ENCODE measurements at regions not wholly inside any gene's neighbourhood (a gene's known extent, or its start where the extent isn't known, plus 50 kb on each side); places are given as distances from the start of the nearest gene placed in this dataset.
"Not testable (repeated sequence)": the region's sequence is repeated elsewhere in the genome, so short reads cannot be mapped to it uniquely, and the experiment has no call there.

DNA sequence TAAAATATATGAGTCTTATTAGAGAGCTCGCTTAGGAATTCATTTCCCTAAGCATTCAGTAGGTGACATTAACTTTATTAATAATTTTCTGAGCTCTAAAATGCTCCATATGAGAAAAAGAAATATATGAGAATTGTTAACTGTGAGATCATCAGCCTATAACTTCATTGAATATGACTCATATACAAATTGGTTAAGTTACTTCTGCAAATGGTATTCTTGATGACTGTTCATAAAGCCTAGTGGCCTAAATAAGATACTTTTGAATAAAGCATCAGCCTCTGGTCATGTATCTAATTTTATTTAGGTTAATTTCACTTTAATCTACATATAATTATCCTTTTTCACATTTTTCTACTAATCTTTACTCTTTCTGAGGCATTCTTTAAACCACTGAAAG lies 710.2 kb upstream of the ACO1 start:
- no peak for DNase-seq

GRCh38 chr9:31677415-31677814 lies 707.0 kb upstream of the ACO1 start:
- no peak for DNase-seq

GRCh38 chr9:31677877-31678276 lies 706.6 kb upstream of the ACO1 start:
- no peak for DNase-seq

DNA sequence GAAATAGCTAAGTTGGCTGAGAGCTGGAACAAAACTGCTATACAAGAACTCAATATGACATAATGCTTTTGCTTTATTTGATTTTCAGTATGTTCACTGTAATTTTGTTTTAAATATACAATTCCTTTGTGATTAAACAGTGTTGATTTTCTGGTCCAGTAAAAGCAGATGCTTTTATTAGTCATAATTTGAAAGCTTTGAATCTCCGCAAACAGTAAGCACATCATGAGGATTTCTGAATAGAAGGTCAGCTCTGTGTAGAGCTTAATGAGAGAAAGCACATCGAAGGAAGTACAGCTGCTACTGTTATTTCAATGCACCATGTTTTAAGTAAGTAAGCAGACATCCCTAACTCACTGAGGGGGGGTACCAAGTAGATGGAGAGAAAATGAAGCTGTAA lies 701.3 kb upstream of the ACO1 start:
- DNase-seq = peak in 1 of 3 experiments; percentile 57

- no peak for DNase-seq
These were observed 686.5 kb upstream of the ACO1 start for GRCh38 chr9:31697956-31698355.

DNA sequence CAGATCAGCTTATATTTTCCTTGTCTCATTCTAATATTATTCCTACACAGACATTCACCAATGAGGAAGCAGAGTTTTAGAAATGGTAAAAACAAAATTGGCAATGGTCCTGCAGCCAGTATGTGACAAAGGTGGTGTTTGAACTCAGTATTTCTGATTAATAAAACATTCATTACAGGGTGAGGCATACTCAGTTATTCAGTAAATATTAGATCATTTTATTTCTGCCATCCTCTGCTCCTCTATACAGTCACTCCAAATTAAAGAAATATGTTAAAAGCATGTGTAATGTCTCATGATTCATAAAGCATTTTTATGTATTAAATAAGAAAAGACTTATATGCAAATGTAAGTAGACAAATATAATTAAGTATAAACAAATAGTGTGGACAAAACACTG lies 684.6 kb upstream of the ACO1 start:
- DNase-seq = no peak

DNA sequence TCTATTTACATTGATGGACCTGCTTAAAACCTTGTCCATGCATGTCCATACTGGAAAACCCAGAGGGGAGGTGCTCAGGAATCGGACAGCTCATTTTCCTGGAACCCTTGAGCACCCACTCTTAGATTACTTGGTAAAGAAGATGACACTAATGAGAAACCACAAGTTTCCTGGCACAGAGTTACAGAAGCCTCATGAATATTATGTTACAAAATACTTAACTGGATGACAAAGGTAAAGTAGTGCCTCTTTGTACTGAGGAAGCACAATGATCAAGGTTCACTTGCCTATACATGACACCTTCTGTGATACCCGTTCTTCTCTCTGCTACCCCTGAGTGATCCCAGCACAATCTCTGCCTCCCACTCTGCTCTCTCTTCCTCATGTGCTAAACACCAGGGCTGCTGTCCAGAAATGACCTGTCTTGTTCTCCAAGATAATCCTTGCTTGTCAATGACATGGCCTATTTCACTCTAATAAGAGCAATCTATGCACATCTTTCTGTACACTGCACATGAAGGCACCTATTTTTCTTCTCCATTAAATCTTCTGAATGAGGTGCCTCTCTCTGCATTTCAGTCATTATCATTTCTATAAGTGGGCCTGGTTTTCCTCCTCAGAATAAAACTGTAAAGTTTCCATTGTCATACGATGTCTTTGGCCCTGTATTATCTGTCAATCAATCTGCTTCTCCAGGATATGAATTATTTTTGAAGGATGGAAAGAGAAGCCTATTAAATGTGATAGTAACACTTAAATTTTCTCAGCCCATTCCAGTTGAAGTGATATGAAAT lies 684.0 kb upstream of the ACO1 start:
- peak in 1 of 3 experiments; percentile 36 for DNase-seq

DNA sequence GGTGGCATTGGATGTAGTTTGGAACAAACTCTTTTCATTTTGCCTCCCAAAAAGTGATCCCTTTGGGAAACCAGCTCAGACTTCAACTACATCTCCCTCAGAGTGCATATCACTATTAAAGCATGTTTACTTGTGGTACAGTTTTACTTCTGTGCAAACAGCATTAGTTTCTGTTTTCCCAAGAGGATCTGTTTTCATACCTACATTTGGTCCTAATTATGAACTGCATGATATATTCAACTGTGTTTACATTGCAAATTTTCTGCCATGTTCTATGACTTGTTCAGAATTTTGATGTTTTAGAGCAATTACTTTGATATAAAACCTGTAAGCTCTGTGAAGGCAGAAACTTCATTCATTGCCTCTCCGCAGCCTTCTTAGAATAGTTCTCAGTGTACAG lies 681.5 kb upstream of the ACO1 start:
- peak in 1 of 3 experiments; percentile 20 for DNase-seq

DNA sequence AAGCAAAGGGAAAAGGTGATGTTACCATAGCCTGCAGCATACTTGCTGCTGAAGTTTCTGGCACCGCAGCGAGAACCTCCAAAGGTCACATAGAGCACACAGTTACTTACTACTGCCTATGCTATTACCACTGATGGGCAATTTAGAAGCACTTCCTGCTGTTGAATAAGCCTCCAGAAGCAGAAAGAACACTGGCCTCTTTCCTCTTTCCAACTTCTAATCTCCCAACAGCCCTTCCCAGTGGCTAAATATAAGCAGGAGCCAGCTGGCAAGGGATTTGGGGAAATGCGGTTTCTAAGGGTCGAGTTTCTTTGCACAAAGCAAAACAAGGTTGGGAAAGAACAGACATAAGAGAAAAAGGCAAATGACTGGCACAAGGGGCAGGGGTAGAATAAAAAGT lies 669.2 kb upstream of the ACO1 start:
- DNase-seq = no peak

- DNase-seq = no peak
These were observed 665.2 kb upstream of the ACO1 start for GRCh38 chr9:31719262-31719661.

GRCh38 chr9:31730398-31730797 lies 654.0 kb upstream of the ACO1 start:
- no peak for DNase-seq

- no peak for DNase-seq
These were observed 651.3 kb upstream of the ACO1 start for GRCh38 chr9:31733166-31733565.

- peak in 1 of 3 experiments; percentile 4 for DNase-seq
These were observed 647.8 kb upstream of the ACO1 start for GRCh38 chr9:31736581-31737179.

- DNase-seq = no peak
These were observed 643.7 kb upstream of the ACO1 start for GRCh38 chr9:31740705-31741104.

DNA sequence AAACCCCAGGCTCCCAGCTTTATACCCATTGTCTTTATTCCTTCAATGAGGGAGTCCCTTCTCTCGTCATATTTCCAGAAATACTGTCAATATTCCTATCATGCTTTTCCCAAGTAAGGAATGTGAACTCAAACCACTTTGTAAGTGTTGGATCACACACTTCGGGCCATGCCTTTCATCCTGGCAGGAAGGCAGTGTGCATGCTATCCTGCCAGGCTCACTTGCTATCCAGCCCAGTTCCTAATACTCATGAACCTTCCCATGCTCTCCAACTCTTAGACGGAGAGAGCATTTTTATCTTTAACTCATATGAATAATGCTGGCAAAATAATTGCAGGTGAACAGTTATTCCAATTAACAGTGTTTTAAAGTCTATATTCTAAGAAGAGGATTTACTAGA lies 639.9 kb upstream of the ACO1 start:
- no peak for DNase-seq

GRCh38 chr9:31745468-31745867 lies 639.0 kb upstream of the ACO1 start:
- DNase-seq = no peak

GRCh38 chr9:31745886-31746285 lies 638.6 kb upstream of the ACO1 start:
- no peak for DNase-seq

DNA sequence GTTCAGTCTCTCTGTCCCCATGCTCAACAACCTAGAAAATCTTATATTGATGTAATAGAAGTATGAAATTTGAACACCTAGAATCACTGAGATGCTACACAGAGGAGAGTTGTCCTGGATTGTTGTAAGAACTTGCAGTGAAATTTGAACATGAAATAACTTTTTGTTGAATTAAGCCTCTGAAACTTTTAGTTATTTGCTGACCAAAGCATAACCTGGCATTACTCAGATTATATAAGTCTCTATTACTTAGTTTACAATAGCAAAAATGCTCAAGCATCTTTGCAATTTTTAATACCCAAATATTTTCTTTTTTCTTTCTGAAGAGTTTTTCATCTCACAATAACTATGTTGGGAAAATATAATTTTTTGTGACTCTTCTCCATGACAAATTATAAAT lies 630.7 kb upstream of the ACO1 start:
- no peak for DNase-seq

- DNase-seq = no peak
These were observed 624.7 kb upstream of the ACO1 start for GRCh38 chr9:31759703-31760102.

GRCh38 chr9:31774021-31774420 lies 610.4 kb upstream of the ACO1 start:
- DNase-seq = not testable (repeated sequence)

- DNase-seq = no peak
These were observed 609.9 kb upstream of the ACO1 start for GRCh38 chr9:31774571-31774970.

- DNase-seq = peak; percentile 35 to 83 (median 63)
These were observed 608.0 kb upstream of the ACO1 start for GRCh38 chr9:31776471-31776870.

DNA sequence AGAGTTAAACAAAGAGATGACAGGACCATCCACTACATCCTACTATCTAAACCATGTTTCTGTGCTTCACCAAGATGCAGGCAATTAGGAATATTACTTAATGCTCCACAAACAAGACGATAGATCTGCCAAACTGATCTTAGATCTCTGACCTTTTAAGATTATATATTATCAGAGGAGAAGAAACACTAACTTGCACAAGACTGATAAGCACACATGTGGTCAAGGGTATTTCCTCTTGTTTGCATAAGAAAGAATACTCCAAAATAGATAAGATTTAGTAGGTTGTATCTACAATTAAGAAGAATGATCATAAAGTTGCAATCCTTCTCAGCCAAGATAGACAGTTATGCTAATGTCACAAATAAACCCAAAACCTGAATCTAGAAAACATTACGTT lies 601.0 kb upstream of the ACO1 start:
- DNase-seq = no peak

- no peak for DNase-seq
These were observed 593.7 kb upstream of the ACO1 start for GRCh38 chr9:31790720-31791119.
